ENCODE measurements at regions not wholly inside any gene's neighbourhood (a gene's known extent, or its start where the extent isn't known, plus 50 kb on each side); places are given as distances from the start of the nearest gene placed in this dataset.

DNA sequence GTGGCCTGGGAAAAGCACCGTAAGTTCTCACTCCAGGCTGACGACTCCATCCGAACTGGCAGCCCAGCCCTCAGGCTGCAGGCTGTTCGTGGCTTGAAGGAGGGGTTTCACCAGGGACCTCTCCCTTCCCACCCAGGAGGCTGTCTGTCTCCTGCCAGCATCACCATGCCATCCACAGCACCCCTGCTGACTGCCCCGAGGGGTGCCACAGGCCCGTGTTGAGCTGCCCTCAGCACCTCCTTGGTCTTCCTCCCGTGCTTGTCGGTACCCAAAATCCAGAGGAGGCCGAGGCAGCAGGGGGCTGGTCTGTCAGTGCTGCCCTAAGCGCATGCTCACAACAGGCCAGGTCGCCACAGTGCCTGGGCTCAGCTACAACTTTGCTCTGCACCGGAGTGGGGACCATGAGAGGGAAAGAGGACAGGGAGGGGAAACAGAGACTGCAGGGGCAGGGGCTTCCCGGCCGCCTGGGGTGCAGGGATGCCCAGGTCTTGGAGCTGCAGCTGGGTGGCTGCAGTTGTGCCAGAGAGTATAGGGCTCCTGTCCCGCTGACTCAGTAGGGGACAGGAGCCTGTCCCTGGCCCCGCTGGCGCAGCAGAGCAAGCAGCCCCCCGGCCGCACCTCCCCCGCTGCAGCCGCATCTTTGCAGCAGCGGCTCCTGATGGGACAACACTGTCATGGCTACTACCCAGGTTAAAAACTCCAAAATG, 963.7 kb upstream of the CRIM1 start:
- ChIA-PET POLR2A (no interaction called here), CTCF (ENCODE audit: unreplicated experiment) (no interaction called here)

DNA sequence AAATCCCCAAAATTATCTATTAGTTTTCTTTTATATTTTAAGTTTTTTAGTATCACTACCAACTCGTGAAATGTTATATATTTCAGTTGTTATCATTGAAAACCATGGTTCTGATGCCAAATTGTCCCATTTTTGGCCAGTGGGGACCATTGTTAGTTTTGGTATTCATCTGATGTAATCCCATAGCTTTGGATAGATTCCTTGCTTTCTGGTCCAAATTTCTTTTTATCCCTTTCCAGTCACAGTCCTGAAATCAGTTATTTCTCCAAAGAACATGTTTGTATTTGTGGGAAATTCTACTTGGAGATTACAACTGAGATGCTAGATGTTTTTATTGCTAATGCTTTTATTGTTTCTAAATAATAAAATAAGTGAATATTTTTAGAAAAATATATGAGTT, 976.8 kb upstream of the CRIM1 start:
- H3K27ac ChIP-seq (ENCODE audit: low read depth, low read length, poor library complexity, severe bottlenecking), result no peak overlapping the region
- no TSS peak for BruUV-seq (replicated peaks)
- H4K20me1 ChIP-seq (ENCODE audit: insufficient read depth, low read length), result no peaks in the 10 kb centered on the region
- no peaks in the 10 kb centered on the region for H3K9me2 ChIP-seq (ENCODE audit: insufficient read depth, low read length)
- H3K4me2 ChIP-seq (ENCODE audit: low read length), result no peak overlapping the region
- TF ChIP-seq, protein P1, sequence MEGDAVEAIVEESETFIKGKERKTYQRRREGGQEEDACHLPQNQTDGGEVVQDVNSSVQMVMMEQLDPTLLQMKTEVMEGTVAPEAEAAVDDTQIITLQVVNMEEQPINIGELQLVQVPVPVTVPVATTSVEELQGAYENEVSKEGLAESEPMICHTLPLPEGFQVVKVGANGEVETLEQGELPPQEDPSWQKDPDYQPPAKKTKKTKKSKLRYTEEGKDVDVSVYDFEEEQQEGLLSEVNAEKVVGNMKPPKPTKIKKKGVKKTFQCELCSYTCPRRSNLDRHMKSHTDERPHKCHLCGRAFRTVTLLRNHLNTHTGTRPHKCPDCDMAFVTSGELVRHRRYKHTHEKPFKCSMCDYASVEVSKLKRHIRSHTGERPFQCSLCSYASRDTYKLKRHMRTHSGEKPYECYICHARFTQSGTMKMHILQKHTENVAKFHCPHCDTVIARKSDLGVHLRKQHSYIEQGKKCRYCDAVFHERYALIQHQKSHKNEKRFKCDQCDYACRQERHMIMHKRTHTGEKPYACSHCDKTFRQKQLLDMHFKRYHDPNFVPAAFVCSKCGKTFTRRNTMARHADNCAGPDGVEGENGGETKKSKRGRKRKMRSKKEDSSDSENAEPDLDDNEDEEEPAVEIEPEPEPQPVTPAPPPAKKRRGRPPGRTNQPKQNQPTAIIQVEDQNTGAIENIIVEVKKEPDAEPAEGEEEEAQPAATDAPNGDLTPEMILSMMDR (conservative IDR thresholded peaks at IDR 0.05; ENCODE audit: low read length), result no peak
- no peak for TF ChIP-seq EZH2phosphoT487 (IDR thresholded peaks at IDR 0.05; ENCODE audit: borderline replicate concordance, low read depth, low read length)
- H3K36me3 ChIP-seq (ENCODE audit: insufficient read depth, low read length), result no peaks in the 10 kb centered on the region
- intact Hi-C loops (cut with micrococcal nuclease; ENCODE audit: unreplicated experiment), result no loop called here
- H3K79me2 ChIP-seq (ENCODE audit: insufficient read depth, low read depth, low read length), result no peaks in the 10 kb centered on the region
- no peaks in the 10 kb centered on the region for H3K9me3 ChIP-seq (ENCODE audit: low read length)
- CTCF ChIA-PET (ENCODE audit: unreplicated experiment), result no interaction called here
- no peak overlapping the region for H3K4me3 ChIP-seq (ENCODE audit: low read depth, low read length, poor library complexity, severe bottlenecking)
- POLR2A ChIA-PET, result no interaction called here
- DNase-seq (ENCODE audit: low spot score), result no peak
- no peak overlapping the region for H2AFZ ChIP-seq (ENCODE audit: low read length)
- H3K4me1 ChIP-seq (ENCODE audit: insufficient read depth, low read length, poor library complexity, severe bottlenecking), result no peaks in the 10 kb centered on the region

More for the DNA sequence above, 963.7 kb upstream of the CRIM1 start:
- H3K79me2 ChIP-seq (ENCODE audit: insufficient read depth, low read depth, low read length), result no peaks in the 10 kb centered on the region
- H3K4me1 ChIP-seq (ENCODE audit: insufficient read depth, low read length, poor library complexity, severe bottlenecking), result no peaks in the 10 kb centered on the region
- H2AFZ ChIP-seq (ENCODE audit: low read length), result no peak overlapping the region
- no peaks in the 10 kb centered on the region for H4K20me1 ChIP-seq (ENCODE audit: insufficient read depth, low read length)
- no peak for DNase-seq (ENCODE audit: low spot score)
- no peak overlapping the region for H3K4me2 ChIP-seq (ENCODE audit: low read length)
- TF ChIP-seq, protein P1 (conservative IDR thresholded peaks at IDR 0.05; ENCODE audit: low read length), result no peak
- TF ChIP-seq EZH2phosphoT487 (IDR thresholded peaks at IDR 0.05; ENCODE audit: borderline replicate concordance, low read depth, low read length), result no peak
- intact Hi-C loops (cut with micrococcal nuclease; ENCODE audit: unreplicated experiment), result no loop called here
- H3K36me3 ChIP-seq (ENCODE audit: insufficient read depth, low read length), result no peaks in the 10 kb centered on the region
- BruUV-seq (replicated peaks), result no TSS peak
- H3K27ac ChIP-seq (ENCODE audit: low read depth, low read length, poor library complexity, severe bottlenecking), result no peak overlapping the region
- no peak overlapping the region for H3K4me3 ChIP-seq (ENCODE audit: low read depth, low read length, poor library complexity, severe bottlenecking)
- H3K9me3 ChIP-seq (ENCODE audit: low read length), result no peaks in the 10 kb centered on the region
- H3K9me2 ChIP-seq (ENCODE audit: insufficient read depth, low read length), result no peaks in the 10 kb centered on the region

DNA sequence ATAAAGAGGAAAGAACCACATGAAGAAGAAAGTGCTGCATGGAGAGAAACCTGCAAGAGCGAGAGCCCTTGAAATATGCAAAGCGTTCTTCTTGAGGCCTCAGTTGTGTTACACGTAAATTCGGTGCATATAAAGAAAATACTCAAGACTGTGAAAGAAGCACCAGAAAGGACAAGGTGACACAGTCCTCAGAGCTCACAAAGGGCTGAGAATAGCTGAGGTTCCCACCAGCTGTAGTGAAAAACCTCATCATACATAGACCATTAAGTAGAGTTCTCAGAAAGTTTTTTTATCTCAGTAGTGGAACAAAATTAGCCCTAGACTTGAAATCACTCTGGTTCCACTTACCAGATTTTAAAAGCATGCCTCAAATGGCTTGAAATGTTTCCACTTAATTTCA, 980.7 kb upstream of the CRIM1 start:
- no peaks in the 10 kb centered on the region for H3K79me2 ChIP-seq (ENCODE audit: insufficient read depth, low read depth, low read length)

More for the DNA sequence above, 980.7 kb upstream of the CRIM1 start:
- CTCF ChIA-PET (ENCODE audit: unreplicated experiment), result no interaction called here
- no peak overlapping the region for H2AFZ ChIP-seq (ENCODE audit: low read length)
- TF ChIP-seq, protein P1 (conservative IDR thresholded peaks at IDR 0.05; ENCODE audit: low read length), result no peak
- no peak for TF ChIP-seq EZH2phosphoT487 (IDR thresholded peaks at IDR 0.05; ENCODE audit: borderline replicate concordance, low read depth, low read length)
- no peaks in the 10 kb centered on the region for H3K36me3 ChIP-seq (ENCODE audit: insufficient read depth, low read length)
- no peaks in the 10 kb centered on the region for H3K9me2 ChIP-seq (ENCODE audit: insufficient read depth, low read length)
- H3K9me3 ChIP-seq (ENCODE audit: low read length), result no peaks in the 10 kb centered on the region
- BruUV-seq (replicated peaks), result no TSS peak
- no peak overlapping the region for H3K4me2 ChIP-seq (ENCODE audit: low read length)
- H3K4me1 ChIP-seq (ENCODE audit: insufficient read depth, low read length, poor library complexity, severe bottlenecking), result no peaks in the 10 kb centered on the region
- intact Hi-C loops (cut with micrococcal nuclease; ENCODE audit: unreplicated experiment), result no loop called here
- POLR2A ChIA-PET, result no interaction called here
- no peak overlapping the region for H3K4me3 ChIP-seq (ENCODE audit: low read depth, low read length, poor library complexity, severe bottlenecking)
- H3K27ac ChIP-seq (ENCODE audit: low read depth, low read length, poor library complexity, severe bottlenecking), result no peak overlapping the region
- H4K20me1 ChIP-seq (ENCODE audit: insufficient read depth, low read length), result no peaks in the 10 kb centered on the region
- DNase-seq (ENCODE audit: low spot score), result no peak

Measured in OCI-LY7 (cell line).